Sciatic nerve (tissue), 2 donors: ENCODE measurements at regions not wholly inside any gene's neighbourhood (a gene's known extent, or its start where the extent isn't known, plus 50 kb on each side); places are given as distances from the start of the nearest gene placed in this dataset.
"Not testable (repeated sequence)": the region's sequence is repeated elsewhere in the genome, so short reads cannot be mapped to it uniquely, and the experiment has no call there.

ENCODE experiments used
- ATAC-seq: fragments of 200-7000 bp; cut with Tn5 transposase; one replicate; pipeline ENCODE4 v1.9.1; 2020; ENCODE audit warnings: mild to moderate bottlenecking, moderate library complexity
- DNase-seq: peaks from one replicate; pipeline ENCODE4 v3.0.0-alpha.2; 2020; ENCODE audit warnings: low spot score
- intact Hi-C: fragments of 100-400 bp; cut with DNase I; formaldehyde crosslinking; loops from one replicate; pipeline ENCODE4 v1.14.2; 2022
- donor health status: DM: no; HTN: no; CAD: no.
- donor health status: DM: no; HTN: no; CAD: no.

DNA sequence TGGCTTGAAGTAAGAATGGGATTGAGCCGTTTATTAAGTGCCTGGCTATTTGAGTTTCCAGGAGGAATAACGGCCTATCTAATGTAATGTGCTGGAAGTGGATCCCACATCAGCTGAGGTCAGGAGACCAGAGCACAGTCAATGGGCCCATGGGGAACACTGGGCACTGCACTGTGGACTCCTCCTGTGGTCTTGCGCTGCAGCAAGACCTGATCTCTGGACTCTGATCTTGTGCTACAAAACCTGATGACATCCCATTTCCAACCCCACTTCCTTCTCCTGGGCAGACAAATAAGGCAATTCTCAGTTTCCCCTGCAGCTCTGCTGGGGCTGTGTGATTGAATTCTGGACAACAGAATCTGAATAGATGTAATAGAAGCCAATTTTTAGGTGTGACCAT lies 151.7 kb upstream of the ADCY2 start:
- DNase-seq, result no peak
- no peak for ATAC-seq
- intact Hi-C loops, result no loop called here

DNA sequence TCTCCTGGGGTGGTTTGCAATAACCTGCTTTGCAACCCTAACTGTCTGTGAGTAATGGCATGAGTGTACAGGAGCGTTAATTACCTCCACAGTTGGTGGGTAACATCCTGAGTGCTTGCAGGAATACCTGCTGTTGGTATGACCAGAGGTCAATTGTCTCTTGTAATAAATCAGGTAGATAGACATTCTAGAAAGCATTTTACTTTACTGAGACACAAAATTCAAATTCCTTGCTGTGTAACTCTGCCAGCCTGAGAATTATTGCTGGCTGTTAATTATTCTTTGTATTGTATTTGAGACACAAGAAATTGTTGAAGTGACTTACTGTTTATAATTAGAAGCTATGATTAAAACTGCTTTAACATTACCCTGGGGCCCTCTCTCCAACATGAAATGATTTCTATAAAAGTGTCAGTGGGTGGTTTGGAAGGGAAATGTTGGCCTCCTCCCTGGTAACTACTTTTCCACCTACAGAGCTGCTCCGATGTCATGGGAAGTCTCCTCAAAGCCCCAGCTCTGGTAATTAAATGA lies 150.8 kb upstream of the ADCY2 start:
- DNase-seq (no peak), ATAC-seq (no peak)
- intact Hi-C loops, result no loop called here

DNA sequence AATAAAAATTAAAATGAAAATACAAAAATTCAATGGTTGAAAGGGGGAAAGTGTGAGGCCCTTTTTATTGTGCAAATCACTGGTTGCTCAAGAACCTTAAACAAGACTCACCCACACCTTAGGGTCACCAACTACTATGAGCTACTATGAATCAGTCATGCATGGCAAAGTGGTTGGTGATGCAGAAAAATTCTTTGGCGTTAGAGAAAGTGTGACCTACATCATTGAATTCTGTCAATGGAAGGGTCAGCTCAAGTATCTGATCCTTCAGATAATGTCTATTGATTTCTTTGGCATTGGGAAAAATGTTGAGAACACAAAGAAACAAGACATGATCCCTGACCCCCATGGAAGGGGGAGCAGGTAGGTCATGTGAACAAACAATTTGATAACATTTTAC lies 149.7 kb upstream of the ADCY2 start:
- intact Hi-C loops, result no loop called here
- ATAC-seq (no peak), DNase-seq (no peak)

DNA sequence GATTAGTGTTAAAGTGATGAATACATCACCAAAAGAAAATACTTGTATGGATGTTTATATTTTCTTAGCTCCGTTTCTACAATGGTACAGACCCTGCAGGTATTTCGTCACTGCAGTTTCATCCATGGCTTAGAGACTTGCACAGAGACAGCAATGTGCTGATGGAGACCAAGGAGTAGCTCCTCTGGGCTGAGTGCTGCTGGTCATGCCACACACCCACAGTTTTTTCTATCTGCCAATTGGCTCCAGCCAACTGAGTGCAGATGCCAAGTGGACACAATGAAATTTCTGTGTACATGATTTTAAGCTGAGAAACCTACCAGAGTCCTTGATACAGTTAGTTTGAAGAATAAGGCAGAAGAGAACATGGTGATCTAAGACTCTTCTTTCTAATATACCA lies 145.9 kb upstream of the ADCY2 start:
- peak; percentile 53 for ATAC-seq
- DNase-seq, result no peak
- intact Hi-C loops, result no loop called here

DNA sequence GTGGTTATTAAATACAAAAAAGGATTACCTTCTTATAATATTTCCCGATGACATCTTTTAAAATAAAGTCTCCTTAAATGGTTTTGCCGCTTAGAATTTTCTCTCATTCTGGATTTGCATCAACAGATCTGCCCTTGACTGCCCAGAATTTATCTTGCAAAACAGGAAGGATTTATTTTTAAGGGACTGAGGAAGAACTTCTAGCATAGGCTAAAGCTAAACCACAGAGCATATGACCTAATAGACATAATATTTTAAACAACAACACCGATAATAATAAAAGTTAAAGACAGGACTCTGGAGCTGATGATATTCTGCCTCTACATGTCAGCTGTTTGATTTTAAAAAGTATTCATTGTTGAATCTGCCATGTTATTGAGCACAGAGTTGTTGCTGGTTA lies 145.3 kb upstream of the ADCY2 start:
- no peak for DNase-seq
- intact Hi-C loops, result no loop called here
- peak; percentile 67 for ATAC-seq

DNA sequence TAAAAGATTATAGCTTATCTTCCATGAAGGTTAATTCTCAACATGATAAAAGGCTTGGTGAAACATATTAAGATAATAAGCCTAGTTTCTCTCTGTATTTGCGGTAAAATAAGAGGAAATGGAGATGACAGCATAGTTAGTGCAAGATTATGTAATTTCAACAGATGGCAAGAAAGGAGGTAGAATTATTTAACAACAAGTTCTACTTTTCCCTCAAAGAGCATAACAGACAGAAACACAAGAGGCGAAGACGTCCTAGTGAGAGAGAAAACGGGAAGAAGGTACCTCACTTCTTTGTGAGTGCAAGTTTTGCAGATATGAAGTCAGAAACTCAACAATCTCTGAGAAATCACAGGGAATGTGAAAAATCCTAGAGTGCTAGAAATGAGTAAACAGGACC lies 144.8 kb upstream of the ADCY2 start:
- intact Hi-C loops, result no loop called here
- ATAC-seq, result peak; percentile 48
- no peak for DNase-seq

DNA sequence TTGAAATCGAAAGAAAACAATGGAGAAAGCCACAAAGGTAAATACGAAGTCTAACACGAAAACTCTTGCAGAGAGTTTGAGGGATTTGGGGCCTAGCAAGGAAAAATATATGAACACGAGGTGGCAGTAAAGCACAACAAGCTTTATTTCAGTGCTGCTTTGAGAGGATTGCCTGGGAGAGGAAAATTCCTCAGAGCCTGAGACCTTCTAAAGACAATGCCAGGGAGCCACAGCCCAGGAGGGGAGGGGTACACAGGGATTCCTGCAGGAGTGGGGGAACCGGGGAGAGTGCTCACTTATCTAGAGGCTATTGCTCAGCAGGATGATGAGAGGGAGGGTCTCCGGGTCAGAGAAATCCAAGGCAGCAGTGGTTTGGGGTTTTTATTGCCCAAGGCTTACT lies 134.9 kb upstream of the ADCY2 start:
- ATAC-seq (peak; percentile 44), DNase-seq (no peak)
- intact Hi-C loops, result no loop called here

DNA sequence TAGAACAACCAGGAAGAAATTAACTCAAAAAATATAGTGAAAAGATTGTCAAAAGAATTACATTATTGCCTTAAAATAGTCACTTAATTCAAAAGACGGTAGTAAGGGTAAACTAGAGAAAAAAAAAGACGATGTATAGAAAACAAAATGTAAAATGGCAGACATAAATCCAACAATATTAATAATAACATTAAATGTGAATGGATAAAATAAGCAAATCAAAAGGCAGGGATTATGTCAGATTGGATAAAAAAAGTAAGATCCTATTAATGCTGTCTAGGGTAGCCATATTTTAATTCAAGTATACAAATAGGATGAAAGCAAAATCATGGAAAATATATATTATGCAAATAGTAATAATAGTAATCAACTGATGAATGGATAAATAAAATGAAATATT lies 134.0 kb upstream of the ADCY2 start:
- DNase-seq, result no peak
- no peak for ATAC-seq
- intact Hi-C loops, result no loop called here

DNA sequence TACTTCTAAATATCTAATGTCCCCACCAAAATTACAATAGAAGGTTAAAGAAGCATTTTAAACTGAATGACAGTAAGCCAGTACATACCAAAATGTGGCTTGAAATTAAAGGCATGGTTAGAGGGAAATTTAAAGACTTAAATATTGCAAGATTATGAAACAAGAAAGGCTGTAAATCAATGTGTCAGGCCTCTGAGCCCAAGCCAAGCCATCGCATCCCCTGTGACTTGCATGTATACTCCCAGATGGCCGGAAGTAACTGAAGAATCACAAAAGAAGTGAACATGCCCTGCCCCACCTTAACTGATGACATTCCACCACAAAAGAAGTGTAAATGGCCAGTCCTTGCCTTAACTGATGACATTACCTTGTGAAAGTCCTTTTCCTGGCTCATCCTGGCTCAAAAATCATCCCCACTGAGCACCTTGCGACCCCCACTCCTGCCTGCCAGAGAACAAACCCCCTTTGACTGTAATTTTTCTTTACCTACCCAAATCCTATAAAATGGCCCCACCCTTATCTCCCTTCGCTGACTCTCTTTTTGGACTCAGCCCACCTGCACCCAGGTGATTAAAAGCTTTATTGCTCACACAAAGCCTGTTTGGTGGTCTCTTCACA lies 132.4 kb upstream of the ADCY2 start:
- DNase-seq, ATAC-seq, intact Hi-C loops: not testable (repeated sequence)

DNA sequence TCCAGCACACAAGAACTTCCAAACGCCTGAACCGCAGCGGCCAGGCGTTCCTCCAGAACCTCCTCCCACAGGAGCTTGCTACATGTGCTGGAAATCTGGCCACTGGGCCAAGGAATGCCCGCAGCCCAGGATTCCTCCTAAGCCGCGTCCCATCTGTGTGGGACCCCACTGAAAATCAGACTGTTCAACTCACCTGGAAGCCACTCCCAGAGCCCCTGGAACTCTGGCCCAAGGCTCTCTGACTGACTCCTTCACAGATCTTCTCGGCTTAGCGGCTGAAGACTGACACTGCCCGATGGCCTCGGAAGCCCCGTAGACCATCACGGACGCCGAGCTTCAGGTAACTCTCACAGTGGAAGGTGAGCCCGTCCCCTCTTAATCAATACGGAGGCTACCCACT lies 130.2 kb upstream of the ADCY2 start:
- ATAC-seq, DNase-seq, intact Hi-C loops: not testable (repeated sequence)

DNA sequence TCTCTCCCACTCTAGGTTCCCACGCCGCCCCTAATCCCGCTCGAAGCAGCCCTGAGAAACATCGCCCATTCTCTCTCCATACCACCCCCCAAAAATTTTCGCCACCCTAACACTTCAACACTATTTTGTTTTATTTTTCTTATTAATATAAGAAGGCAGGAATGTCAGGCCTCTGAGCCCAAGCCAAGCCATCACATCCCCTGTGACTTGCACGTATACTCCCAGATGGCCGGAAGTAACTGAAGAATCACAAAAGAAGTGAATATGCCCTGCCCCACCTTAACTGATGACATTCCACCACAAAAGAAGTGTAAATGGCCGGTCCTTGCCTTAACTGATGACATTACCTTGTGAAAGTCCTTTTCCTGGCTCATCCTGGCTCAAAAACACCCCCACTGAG lies 127.2 kb upstream of the ADCY2 start:
- intact Hi-C loops, ATAC-seq: not testable (repeated sequence)

DNA sequence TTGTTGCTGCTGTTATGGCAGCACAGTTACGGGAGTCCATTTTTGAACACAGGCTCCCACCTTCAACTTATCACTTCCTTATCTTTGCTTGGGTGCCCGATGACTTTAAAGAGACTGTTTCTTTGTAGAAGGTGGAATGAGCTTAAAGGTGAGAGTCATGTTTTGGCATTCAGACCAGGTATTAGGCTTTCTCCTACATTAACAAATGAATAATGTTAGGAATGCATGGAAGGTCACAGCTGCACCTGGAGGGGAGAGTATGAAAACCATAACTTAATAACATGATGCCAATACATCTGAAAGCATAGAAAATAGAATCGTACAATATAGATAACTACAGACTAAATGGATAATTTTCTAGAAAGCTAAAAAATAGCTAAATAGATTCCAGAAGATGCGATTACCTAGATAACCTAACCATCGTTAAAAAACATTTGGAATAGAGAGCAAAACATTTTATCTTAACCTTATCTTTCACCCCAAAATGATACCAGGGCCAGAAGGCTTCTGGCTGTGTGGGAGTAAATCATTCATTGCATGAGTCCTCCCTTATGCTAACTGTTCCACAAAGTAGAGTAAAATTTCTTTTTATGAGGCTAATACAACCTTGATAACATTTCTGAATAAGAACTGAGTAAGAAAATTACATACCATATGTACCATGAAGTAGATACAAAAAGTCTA lies 126.2 kb upstream of the ADCY2 start:
- no peak for DNase-seq
- intact Hi-C loops, result no loop called here
- no peak for ATAC-seq

More for the DNA sequence above, 127.2 kb upstream of the ADCY2 start:
- DNase-seq, result not testable (repeated sequence)

DNA sequence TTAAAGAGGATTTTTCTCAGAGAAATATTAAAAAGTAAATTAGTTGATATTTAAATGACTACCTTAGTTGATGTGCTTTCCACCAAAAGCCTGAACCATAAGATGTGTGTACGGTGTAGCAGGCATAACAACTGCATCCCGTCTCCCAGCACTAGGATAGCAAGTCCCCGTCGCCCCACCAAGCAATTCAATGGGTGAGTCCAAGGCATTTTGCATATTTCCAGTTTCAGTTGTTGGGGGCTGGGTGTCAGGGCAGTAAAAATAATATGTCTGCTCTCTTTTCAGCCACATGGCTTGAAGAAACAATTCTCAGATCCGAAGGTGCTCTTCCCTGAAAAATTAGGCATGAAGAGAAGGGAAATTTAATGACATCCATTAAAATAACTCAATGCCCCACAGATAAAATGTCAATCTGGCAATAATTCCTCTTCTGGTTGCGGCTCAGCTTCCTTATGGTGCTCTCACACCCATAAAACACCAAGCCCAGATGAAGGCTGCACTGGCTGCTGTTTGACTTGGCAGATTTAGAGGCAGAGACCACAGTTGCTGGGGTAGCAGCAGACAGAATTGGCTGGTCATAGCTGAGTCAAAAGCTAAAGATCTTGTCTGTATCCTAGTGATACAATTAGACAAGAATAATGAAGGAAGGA lies 124.4 kb upstream of the ADCY2 start:
- ATAC-seq, result no peak
- intact Hi-C loops, result no loop called here

DNA sequence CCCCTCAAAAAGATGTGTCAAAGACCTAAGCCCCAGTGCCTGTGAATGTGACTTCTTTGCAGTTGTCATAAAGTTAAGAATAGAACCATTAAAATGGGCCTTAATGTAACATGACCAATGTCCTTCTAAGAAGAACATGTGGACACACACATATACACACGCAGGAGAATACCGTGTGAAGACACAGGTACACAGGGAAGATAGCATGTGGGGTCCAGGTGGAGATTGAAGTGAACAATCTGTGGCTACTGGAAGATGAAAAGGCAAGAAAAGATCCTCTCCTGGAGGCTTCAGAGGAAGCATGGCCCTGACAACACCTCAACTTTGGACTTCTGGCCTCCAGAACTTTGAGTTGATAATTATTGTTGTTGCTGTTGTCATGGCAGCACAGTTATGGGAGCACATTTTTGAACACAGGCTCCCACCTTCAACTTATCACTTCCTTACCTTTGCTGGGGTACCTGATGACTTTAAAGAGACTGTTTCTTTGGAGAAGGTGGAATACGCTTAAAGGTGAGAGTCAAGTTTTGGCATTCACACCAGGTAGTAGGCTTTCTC lies 123.5 kb upstream of the ADCY2 start:
- DNase-seq, result no peak
- no peak for ATAC-seq
- intact Hi-C loops, result no loop called here

More for the DNA sequence above, 124.4 kb upstream of the ADCY2 start:
- DNase-seq, result no peak

DNA sequence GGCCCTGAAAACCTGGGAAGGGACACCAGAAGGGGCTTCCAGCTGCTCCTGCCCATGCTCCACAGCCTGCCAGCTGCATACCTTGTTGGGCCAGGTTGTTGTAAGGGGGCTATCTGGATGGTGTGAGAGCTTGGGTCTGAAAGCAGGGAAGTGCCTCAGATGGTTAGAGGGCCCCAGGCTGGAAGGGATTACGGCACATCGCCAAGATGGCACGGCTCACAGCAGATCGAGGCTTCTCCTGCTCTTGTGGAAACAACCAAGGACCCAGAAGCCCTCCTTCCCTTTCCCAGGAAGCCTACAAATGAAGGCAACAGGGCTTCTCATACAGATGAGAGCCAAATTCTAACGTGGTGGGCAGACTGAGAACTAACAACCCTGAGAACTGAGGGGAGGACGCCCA lies 121.7 kb upstream of the ADCY2 start:
- no peak for DNase-seq
- no peak for ATAC-seq
- intact Hi-C loops, result no loop called here

DNA sequence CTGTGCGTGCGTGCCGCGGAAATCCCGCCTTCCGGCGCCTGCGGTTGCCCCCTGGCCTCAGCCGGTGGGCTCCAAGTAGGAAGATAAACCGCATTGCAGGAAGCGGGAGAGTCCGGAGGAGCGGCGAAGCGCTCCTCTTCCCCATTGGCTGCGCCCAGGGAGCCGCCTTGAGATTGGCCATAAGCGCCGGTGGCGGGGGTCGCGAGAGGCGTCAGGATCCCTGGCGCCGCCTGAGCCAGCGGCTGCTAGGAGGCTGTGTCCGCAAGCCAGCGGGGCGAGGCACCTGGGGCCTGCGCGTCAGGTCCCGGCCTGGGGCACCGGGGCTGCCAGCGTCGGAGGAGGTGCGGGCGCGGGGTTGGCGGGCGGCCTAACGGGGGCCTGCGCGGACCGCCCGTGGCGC lies 106.3 kb upstream of the ADCY2 start:
- DNase-seq, ATAC-seq, intact Hi-C loops: not testable (repeated sequence)

DNA sequence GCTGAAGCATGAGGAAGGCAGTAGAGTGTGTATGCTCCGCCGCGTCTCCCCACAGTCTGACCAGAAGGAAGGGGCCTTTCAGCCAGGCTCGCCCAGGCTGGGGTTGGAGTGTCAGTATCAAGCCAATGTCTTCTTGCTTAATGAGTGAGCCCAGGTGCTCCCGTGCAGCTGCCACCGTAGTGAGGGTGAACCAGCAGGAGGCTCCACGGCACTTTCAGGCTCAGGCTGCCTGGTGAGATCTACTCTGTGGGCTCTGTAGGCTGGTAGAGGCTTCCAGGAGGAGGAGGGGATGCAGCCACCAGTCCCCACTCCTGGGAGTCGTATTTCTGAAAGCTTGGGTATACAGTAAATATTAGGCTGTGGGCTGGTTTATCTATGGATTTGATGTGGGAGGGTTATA lies 98.1 kb upstream of the ADCY2 start:
- ATAC-seq, intact Hi-C loops, DNase-seq: not testable (repeated sequence)

DNA sequence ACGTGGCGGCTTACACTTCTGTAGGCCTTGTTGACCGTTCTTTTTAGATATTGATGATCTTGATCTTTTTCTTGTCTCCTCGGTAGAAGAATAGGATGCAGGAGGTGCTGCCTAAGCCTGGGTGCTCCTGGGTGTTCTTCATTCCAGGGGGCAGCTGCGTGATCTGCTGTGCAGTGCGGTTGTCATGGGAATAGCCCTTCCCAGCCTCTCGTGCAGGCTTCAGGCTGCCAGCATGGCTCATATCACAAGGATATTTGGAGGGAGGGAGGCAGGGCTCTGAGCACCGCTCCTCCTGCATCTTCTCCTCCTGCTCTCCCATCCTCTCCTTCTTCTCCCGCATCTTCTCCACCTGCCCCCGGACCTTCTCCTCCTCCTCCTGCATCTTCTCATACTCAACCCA lies 96.2 kb upstream of the ADCY2 start:
- ATAC-seq, DNase-seq, intact Hi-C loops: not testable (repeated sequence)

DNA sequence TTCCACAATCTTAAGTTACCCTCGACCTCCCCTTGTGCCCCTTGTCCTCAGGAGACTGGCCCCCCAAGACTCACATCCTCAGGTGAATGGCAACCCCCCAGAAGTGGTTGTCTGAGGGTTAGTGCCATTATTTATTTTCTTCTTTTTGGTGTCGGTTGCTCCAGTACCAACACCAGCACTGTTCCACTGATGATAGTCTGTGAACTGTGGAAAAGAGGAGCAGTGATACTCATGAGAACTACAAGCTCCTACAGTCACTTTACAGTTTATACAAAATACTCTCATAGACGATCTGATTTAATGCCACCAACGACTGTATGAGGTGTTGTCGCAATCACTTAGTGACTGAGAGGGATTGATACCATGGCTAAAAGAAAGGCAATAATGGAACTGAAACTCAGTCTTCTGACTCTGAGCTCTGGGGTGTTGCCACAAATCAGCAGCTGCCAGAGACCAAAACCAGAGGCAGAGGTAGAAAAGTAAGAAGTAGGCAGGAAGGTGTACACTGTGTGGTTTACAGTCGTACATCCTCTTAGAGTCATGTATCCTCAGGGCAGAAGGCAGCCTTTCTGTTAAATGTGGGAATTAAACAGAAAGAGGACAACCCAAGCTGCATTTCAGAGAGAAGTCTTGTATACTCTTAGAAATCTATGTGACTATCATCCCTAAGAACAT lies 90.8 kb upstream of the ADCY2 start:
- ATAC-seq, DNase-seq, intact Hi-C loops: not testable (repeated sequence)
